Transverse colon (tissue), 3 donors: ENCODE measurements at regions not wholly inside any gene's neighbourhood (a gene's known extent, or its start where the extent isn't known, plus 50 kb on each side); places are given as distances from the start of the nearest gene placed in this dataset.

Source experiments
- POLR2A ChIP-seq: fragments of 450-650 bp; IDR thresholded peaks from one replicate; pipeline ENCODE4 v1.6.1; 2016; ENCODE audit warnings: antibody characterized with exemption, mild to moderate bottlenecking, moderate library complexity
- POLR2AphosphoS5 ChIP-seq, 3 donors: sonication (generic); formaldehyde crosslinking; IDR thresholded peaks; one replicate each; pipeline ENCODE4 v1.6.1; 2016; ENCODE audit warnings: antibody characterized with exemption in 3 of 3

DNA sequence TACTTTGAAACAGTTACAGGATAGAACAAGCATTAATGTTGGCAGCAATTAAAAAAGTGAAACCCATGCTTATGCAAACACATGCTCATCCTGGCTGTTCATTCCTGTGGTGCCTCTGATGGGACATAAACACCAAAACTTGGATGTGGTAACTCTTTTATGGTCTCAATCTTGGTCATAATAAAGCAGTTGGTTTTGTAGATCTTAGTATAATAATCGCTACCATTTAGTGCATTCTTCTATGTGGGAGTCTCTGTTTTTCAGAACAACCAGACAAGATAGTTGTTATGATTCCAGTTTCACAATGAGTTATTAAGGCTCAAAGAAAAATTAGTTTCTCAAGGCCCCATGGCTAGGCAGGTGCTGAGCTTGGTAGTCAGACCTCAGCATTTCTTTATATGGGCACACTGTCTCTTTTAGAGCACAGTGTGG, 184.0 kb downstream of the UTRN start:
- no peak for TF ChIP-seq POLR2AphosphoS5 (IDR thresholded peaks at IDR 0.05)
- TF ChIP-seq POLR2A = no peak
